Keratinocyte (primary cell): ENCODE measurements at regions not wholly inside any gene's neighbourhood (a gene's known extent, or its start where the extent isn't known, plus 50 kb on each side); places are given as distances from the start of the nearest gene placed in this dataset.

Experiments used
- DNase-seq: peaks from one replicate; pipeline ENCODE4 v3.0.0-alpha.2; 2011; ENCODE audit warnings: low read depth, missing footprints, low spot score
- FAIRE-seq: peaks from 2 replicates; lab custom pipeline; 2011; peaks lifted over from hg19 to GRCh38; lab: Jason Lieb, UNC
- H2AFZ ChIP-seq: 2 replicates; pipeline ENCODE4 v1.6.0; 2012; ENCODE audit warnings: low read length, control low read depth, inconsistent platforms; ENCODE audit not compliant: control insufficient read depth
- H3K27ac ChIP-seq: 2 replicates; pipeline ENCODE4 v1.5.1; 2011; ENCODE audit warnings: low read length; ENCODE audit not compliant: control insufficient read depth, insufficient read depth
- H3K27me3 ChIP-seq: 3 replicates; pipeline ENCODE4 v1.6.0; 2011; ENCODE audit warnings: low read length; ENCODE audit not compliant: control insufficient read depth, insufficient read depth; ENCODE audit errors: extremely low read depth
- H3K36me3 ChIP-seq, 2 experiments: 2 replicates in 1 of 2; 3 replicates in 1 of 2; pipeline ENCODE4 v1.5.1; 2011; ENCODE audit warnings: low read length in 2 of 2, mild to moderate bottlenecking in 1 of 2; ENCODE audit not compliant: control insufficient read depth in 2 of 2, insufficient read depth in 2 of 2; ENCODE audit errors: extremely low read depth in 1 of 2
- H3K4me1 ChIP-seq: 3 replicates; pipeline ENCODE4 v1.5.1; 2011; ENCODE audit warnings: low read length; ENCODE audit not compliant: control insufficient read depth, insufficient read depth; ENCODE audit errors: extremely low read depth
- H3K4me2 ChIP-seq: 3 replicates; pipeline ENCODE4 v1.6.0; 2011; ENCODE audit warnings: low read depth, low read length; ENCODE audit not compliant: control insufficient read depth, insufficient read depth; ENCODE audit errors: extremely low read depth
- H3K4me3 ChIP-seq, 3 experiments: fragments of 200-600 bp in 1 of 3; sonication (generic) in 1 of 3; 2 replicates in 2 of 3; 3 replicates in 1 of 3; pipeline ENCODE4 v1.5.1; 2011 to 2016; ENCODE audit warnings: low read length in 3 of 3, mild to moderate bottlenecking in 3 of 3, control low read depth in 2 of 3, inconsistent platforms in 1 of 3, low read depth in 1 of 3, mixed read lengths in 1 of 3, mixed run types in 1 of 3, moderate library complexity in 1 of 3; ENCODE audit not compliant: control insufficient read depth in 2 of 3, insufficient read depth in 2 of 3; ENCODE audit errors: extremely low read depth in 1 of 3
- H3K79me2 ChIP-seq: 2 replicates; pipeline ENCODE4 v1.6.0; 2012; ENCODE audit warnings: low read length; ENCODE audit not compliant: control insufficient read depth, insufficient read depth
- H3K9ac ChIP-seq: 3 replicates; pipeline ENCODE4 v1.6.0; 2011; ENCODE audit warnings: low read length; ENCODE audit not compliant: control insufficient read depth, insufficient read depth; ENCODE audit errors: extremely low read depth
- H3K9me1 ChIP-seq: 3 replicates; pipeline ENCODE4 v1.6.0; 2011; ENCODE audit warnings: low read length; ENCODE audit not compliant: control insufficient read depth, insufficient read depth; ENCODE audit errors: extremely low read depth
- H3K9me3 ChIP-seq: 2 replicates; pipeline ENCODE4 v1.5.1; 2012; ENCODE audit warnings: low read depth, low read length; ENCODE audit not compliant: control insufficient read depth
- H4K20me1 ChIP-seq: 3 replicates; pipeline ENCODE4 v1.6.0; 2011; ENCODE audit warnings: low read length; ENCODE audit not compliant: control insufficient read depth, insufficient read depth; ENCODE audit errors: extremely low read depth
- CTCF ChIP-seq, 3 experiments: IDR thresholded peaks in 1 of 3; conservative IDR thresholded peaks in 1 of 3; optimal IDR thresholded peaks in 1 of 3; 2 replicates in 2 of 3; 3 replicates in 1 of 3; pipeline versions ENCODE3 to v1.5.1; 2011; ENCODE audit warnings: low read length in 3 of 3, mild to moderate bottlenecking in 3 of 3, moderate library complexity in 2 of 3, control low read depth in 1 of 3, inconsistent platforms in 1 of 3; ENCODE audit not compliant: insufficient read depth in 2 of 3; ENCODE audit errors: extremely low read depth in 1 of 3
- EZH2 ChIP-seq: IDR thresholded peaks from one replicate; pipeline ENCODE4 v1.6.1; 2012; ENCODE audit warnings: inconsistent platforms, mild to moderate bottlenecking, low read length, moderate library complexity
- dilution Hi-C: fragments of 300-500 bp; cut with MboI; formaldehyde crosslinking; loops from one replicate; pipeline ENCODE4 v1.7.0; 2020; ENCODE audit warnings: low sequenced_read_pairs; ENCODE audit not compliant: extremely low pct_ligation_motif_present

GRCh38 chr1:73860421-73860950 is 337.5 kb downstream of the LRRIQ3 start:
- no peak overlapping the region for H2AFZ ChIP-seq
- no peaks in the 10 kb centered on the region for H4K20me1 ChIP-seq
- dilution Hi-C loops: no loop called here
- H3K27ac ChIP-seq: no peak overlapping the region
- no peak for TF ChIP-seq EZH2
- no peak for TF ChIP-seq CTCF (optimal IDR thresholded peaks at IDR 0.05 in 1 of 3, IDR thresholded peaks at IDR 0.05 in 1 of 3, conservative IDR thresholded peaks at IDR 0.05 in 1 of 3; ENCODE audit: extremely low read depth in 1 of 3, insufficient read depth in 2 of 3, low read length in 3 of 3)
- no peak for FAIRE-seq
- no peak overlapping the region for H3K4me2 ChIP-seq
- no peaks in the 10 kb centered on the region for H3K4me1 ChIP-seq
- H3K9me3 ChIP-seq: no peaks in the 10 kb centered on the region
- no peaks in the 10 kb centered on the region for H3K9me1 ChIP-seq
- no peak overlapping the region for H3K4me3 ChIP-seq
- no peaks in the 10 kb centered on the region for H3K79me2 ChIP-seq
- H3K36me3 ChIP-seq: no peaks in the 10 kb centered on the region
- no peaks in the 10 kb centered on the region for H3K27me3 ChIP-seq
- H3K9ac ChIP-seq: no peak overlapping the region
- no peak for DNase-seq

GRCh38 chr1:73859227-73859626 is 338.7 kb downstream of the LRRIQ3 start:
- Histone ChIP-seq H3K79me2 (no peaks in the 10 kb centered on the region), H3K9me1 (no peaks in the 10 kb centered on the region), H3K27me3 (no peaks in the 10 kb centered on the region), H3K4me3 (no peak overlapping the region), H3K4me1 (no peaks in the 10 kb centered on the region), H3K9ac (no peak overlapping the region), H3K4me2 (no peak overlapping the region), H3K27ac (no peak overlapping the region), H3K36me3 (no peaks in the 10 kb centered on the region), H3K9me3 (no peaks in the 10 kb centered on the region), H4K20me1 (no peaks in the 10 kb centered on the region), H2AFZ (no peak overlapping the region)
- no peak for TF ChIP-seq CTCF (optimal IDR thresholded peaks at IDR 0.05 in 1 of 3, IDR thresholded peaks at IDR 0.05 in 1 of 3, conservative IDR thresholded peaks at IDR 0.05 in 1 of 3; ENCODE audit: extremely low read depth in 1 of 3, insufficient read depth in 2 of 3, low read length in 3 of 3)
- FAIRE-seq (no peak), DNase-seq (no peak)
- dilution Hi-C loops: no loop called here
